K562 (cell line): ENCODE measurements at regions not wholly inside any gene's neighbourhood (a gene's known extent, or its start where the extent isn't known, plus 50 kb on each side); places are given as distances from the start of the nearest gene placed in this dataset.

Source experiments
- ATAC-seq: fragments of 200-7000 bp; cut with Tn5 transposase; 3 replicates; pipeline ENCODE4 v1.9.1; 2020; ENCODE audit warnings: moderate library complexity
- BruUV-seq: library from RNA; stranded (reverse); fragments of 400-500 nt; replicated peaks from 2 replicates; lab custom pipeline; 2021; lab: Mats Ljungman, UMichigan
- CTCF ChIA-PET: fragments of 300-600 bp; formaldehyde crosslinking; extraction: SDS; loops from one replicate; lab custom pipeline; 2021; ENCODE audit warnings: low intra/inter-chr PET ratio; lab: Yijun Ruan, JAX
- POLR2A ChIA-PET: fragments of 300-600, 350-650 bp; sonication (Branson Sonifier 250); formaldehyde crosslinking; extraction: SDS; loops from one replicate; lab custom pipeline; 2021; ENCODE audit warnings: antibody characterized with exemption, inconsistent platforms; lab: Yijun Ruan, JAX
- DNase-seq, 4 experiments: peaks; one replicate each; pipeline versions ENCODE4 v3.0.0 to v3.0.0-alpha.2; 2011 to 2018; ENCODE audit warnings: low spot score in 3 of 4, mixed read lengths in 3 of 4; ENCODE audit errors: extremely low read depth in 1 of 4
- FAIRE-seq: peaks from 2 replicates; lab custom pipeline; 2011; peaks lifted over from hg19 to GRCh38; lab: Jason Lieb, UNC
- H2AFZ ChIP-seq: 2 replicates; pipeline ENCODE4 v1.6.0; 2011; ENCODE audit warnings: low read depth, low read length, control low read depth, inconsistent platforms
- H3K27ac ChIP-seq: fragments of 200-600 bp; 3 replicates; pipeline ENCODE4 v1.8.0; 2011; ENCODE audit warnings: low read depth, mild to moderate bottlenecking, control low read depth, inconsistent platforms, low read length, moderate library complexity, mixed read lengths; ENCODE audit errors: extremely low read depth
- H3K27me3 ChIP-seq, 2 experiments: fragments of 300-600 bp in 1 of 2; 2 replicates in 1 of 2; 3 replicates in 1 of 2; pipeline versions ENCODE4 v1.6.0 to v1.8.0; 2011; ENCODE audit warnings: inconsistent platforms in 2 of 2, low read length in 2 of 2, mild to moderate bottlenecking in 1 of 2, mixed read lengths in 1 of 2, moderate library complexity in 1 of 2; ENCODE audit not compliant: control insufficient read depth in 2 of 2, insufficient read depth in 2 of 2
- H3K36me3 ChIP-seq: fragments of 300-600 bp; 3 replicates; pipeline ENCODE4 v1.8.0; 2011; ENCODE audit warnings: mild to moderate bottlenecking, low read length, inconsistent platforms; ENCODE audit not compliant: control insufficient read depth, insufficient read depth
- H3K4me1 ChIP-seq, 2 experiments: fragments of 200-600 bp in 1 of 2; replicated peaks in 1 of 2; 2 replicates in 1 of 2; 3 replicates in 1 of 2; pipeline versions ENCODE4 v1.5.1 to v1.8.0; 2011; ENCODE audit warnings: inconsistent platforms in 2 of 2, low read length in 2 of 2, mild to moderate bottlenecking in 1 of 2, mixed read lengths in 1 of 2, moderate library complexity in 1 of 2; ENCODE audit not compliant: control insufficient read depth in 2 of 2, insufficient read depth in 2 of 2
- H3K4me2 ChIP-seq: 2 replicates; pipeline ENCODE4 v1.6.1; 2011; ENCODE audit warnings: low read length, control low read depth, inconsistent platforms, mixed read lengths; ENCODE audit not compliant: insufficient read depth
- H3K4me3 ChIP-seq: fragments of 200-600 bp; sonication (generic), shearing (Covaris generic); 2 replicates; pipeline ENCODE4 v1.5.1; 2016; ENCODE audit warnings: control low read depth, inconsistent platforms
- H3K79me2 ChIP-seq: fragments of 200-600 bp; 3 replicates; pipeline ENCODE4 v1.8.0; 2011; ENCODE audit warnings: low read length, inconsistent platforms; ENCODE audit not compliant: control insufficient read depth, insufficient read depth
- H3K9ac ChIP-seq, 2 experiments: 2 replicates each; pipeline versions ENCODE4 v1.6.0 to v1.6.1; 2011; ENCODE audit warnings: low read depth in 2 of 2, low read length in 2 of 2, control low read depth in 1 of 2, inconsistent platforms in 1 of 2, mild to moderate bottlenecking in 1 of 2, mixed read lengths in 1 of 2; ENCODE audit not compliant: insufficient read depth in 1 of 2
- H3K9me1 ChIP-seq: one replicate; pipeline ENCODE4 v1.6.0; 2011; ENCODE audit warnings: inconsistent platforms, mild to moderate bottlenecking, low read length, moderate library complexity; ENCODE audit not compliant: control insufficient read depth, insufficient read depth
- H3K9me3 ChIP-seq: replicated peaks from 2 replicates; pipeline ENCODE4 v1.5.1; 2011; ENCODE audit warnings: low read depth, low read length, inconsistent platforms; ENCODE audit not compliant: control insufficient read depth, insufficient read depth
- H4K20me1 ChIP-seq: replicated peaks from 2 replicates; pipeline ENCODE4 v1.6.1; 2011; ENCODE audit warnings: low read length, inconsistent platforms, mixed read lengths; ENCODE audit not compliant: control insufficient read depth, insufficient read depth
- KLF1 ChIP-seq: fragments of 450-650 bp; IDR thresholded peaks from 2 replicates; pipeline ENCODE4 v1.6.1; 2016; ENCODE audit warnings: missing genetic modification characterization, missing compliant biosample characterization
- NFE2 ChIP-seq: IDR thresholded peaks from 2 replicates; pipeline ENCODE4 v1.6.1; 2014; ENCODE audit warnings: antibody characterized with exemption, low read depth
- NUFIP1 ChIP-seq: fragments of 450-650 bp; IDR thresholded peaks from 2 replicates; pipeline ENCODE4 v1.6.1; 2018; ENCODE audit not compliant: partially characterized antibody
- RNF219 ChIP-seq: fragments of 250-450 bp; sonication (Bioruptor Pico); IDR thresholded peaks from 2 replicates; pipeline ENCODE4 v1.5.0; 2022; ENCODE audit warnings: mild to moderate bottlenecking
- TRIM28 ChIP-seq: fragments of 450-650 bp; IDR thresholded peaks from 2 replicates; pipeline ENCODE4 v1.6.1; 2017
- WGBS: fragments of 100-300 bp; shearing (Covaris generic); methylation state at CpG from one replicate; pipeline ENCODE4 v1.1.6; 2016; ENCODE audit warnings: low coverage, mixed read lengths; ENCODE audit not compliant: insufficient coverage; ENCODE audit errors: missing lambda C conversion rate; 5-methylcytosine and 5-hydroxymethylcytosine counted together
- in situ Hi-C: fragments of 300-500 bp; cut with MboI; formaldehyde crosslinking; loops from 4 replicates; pipeline ENCODE4 v1.15.0; 2018; ENCODE audit warnings: inconsistent platforms, mixed read lengths
- intact Hi-C: fragments of 100-400 bp; cut with micrococcal nuclease; formaldehyde crosslinking; loops from 2 replicates; pipeline ENCODE4 v1.14.2; 2022

GRCh38 chr7:84477786-84478478, 283.3 kb upstream of the SEMA3A start:
- Histone ChIP-seq H3K4me2 (no peak overlapping the region), H3K4me3 (no peak overlapping the region), H3K36me3 (no peaks in the 10 kb centered on the region), H4K20me1 (no peaks in the 10 kb centered on the region), H3K27ac (no peak overlapping the region), H3K27me3 (no peaks in the 10 kb centered on the region), H3K9me3 (no peaks in the 10 kb centered on the region)
- no TSS peak for BruUV-seq
- ChIA-PET POLR2A (interaction anchor here (0.6 kb wide), 1 partner anchor 410 kb away, joined by 3 read pairs; no protein-coding TSS in a partner anchor), CTCF (no interaction called here)
- DNase-seq (no peak), FAIRE-seq (no peak)
- in situ Hi-C loops = no loop called here
- TF ChIP-seq NFE2 = no peak
- TF ChIP-seq TRIM28 = no peak
- TF ChIP-seq RNF219 (CRISPR knock-in tag) = no peak
- TF ChIP-seq NUFIP1 = no peak
- TF ChIP-seq KLF1 (tag) = no peak
- TF ChIP-seq, all 486 proteins: peak for 0
- H3K9ac ChIP-seq = no peak overlapping the region
- H3K4me1 ChIP-seq = no peaks in the 10 kb centered on the region
- H3K79me2 ChIP-seq = no peaks in the 10 kb centered on the region
- intact Hi-C loops = no loop called here
- no peak overlapping the region for H2AFZ ChIP-seq
- no peak for ATAC-seq
- H3K9me1 ChIP-seq = no peaks in the 10 kb centered on the region
- WGBS = 0% methylated on average over 4 of the region's 4 CpGs
